HG03066 (cell line): ENCODE measurements at regions not wholly inside any gene's neighbourhood (a gene's known extent, or its start where the extent isn't known, plus 50 kb on each side); places are given as distances from the start of the nearest gene placed in this dataset.

Experiments
- ATAC-seq: cut with Tn5 transposase; IDR thresholded peaks from one replicate; pipeline ENCODE4 v1.9.1; 2021; ENCODE audit warnings: low read depth; ENCODE audit not compliant: unreplicated experiment

- no peak for ATAC-seq
Measured at GRCh38 chr7:142348100-142348499, 90.2 kb upstream of the PRSS58 start.

- ATAC-seq = no peak
Measured at GRCh38 chr7:142347091-142347490, 89.2 kb upstream of the PRSS58 start.

GRCh38 chr7:142345811-142346210 is 88.0 kb upstream of the PRSS58 start:
- ATAC-seq = no peak

GRCh38 chr7:142338633-142339501 is 81.0 kb upstream of the PRSS58 start:
- ATAC-seq = no peak

GRCh38 chr7:142337054-142338001 is 79.5 kb upstream of the PRSS58 start:
- ATAC-seq = no peak

GRCh38 chr7:142334806-142335205 is 76.9 kb upstream of the PRSS58 start:
- no peak for ATAC-seq

GRCh38 chr7:142334236-142334635 is 76.4 kb upstream of the PRSS58 start:
- ATAC-seq = no peak

- no peak for ATAC-seq
Measured at GRCh38 chr7:142332421-142332820, 74.6 kb upstream of the PRSS58 start.

- no peak for ATAC-seq
Measured at GRCh38 chr7:142331941-142332340, 74.1 kb upstream of the PRSS58 start.

GRCh38 chr7:142329062-142329790 is 71.4 kb upstream of the PRSS58 start:
- ATAC-seq = no peak

- no peak for ATAC-seq
Measured at GRCh38 chr7:142328551-142328950, 70.7 kb upstream of the PRSS58 start.

GRCh38 chr7:142327628-142328405 is 70.0 kb upstream of the PRSS58 start:
- no peak for ATAC-seq

GRCh38 chr7:142323706-142324105 is 65.8 kb upstream of the PRSS58 start:
- ATAC-seq = no peak

- ATAC-seq = no peak
Measured at GRCh38 chr7:142321391-142321790, 63.5 kb upstream of the PRSS58 start.

- ATAC-seq = no peak
Measured at GRCh38 chr7:142320883-142321282, 63.0 kb upstream of the PRSS58 start.

- ATAC-seq = no peak
Measured at GRCh38 chr7:142319970-142320369, 62.1 kb upstream of the PRSS58 start.

GRCh38 chr7:142314281-142314680 is 56.4 kb upstream of the PRSS58 start:
- ATAC-seq = no peak

GRCh38 chr7:142313528-142313927 is 55.7 kb upstream of the PRSS58 start:
- ATAC-seq = no peak

- no peak for ATAC-seq
Measured at GRCh38 chr7:142311876-142312275, 54.0 kb upstream of the PRSS58 start.

GRCh38 chr7:142308918-142309317 is 51.1 kb upstream of the PRSS58 start:
- no peak for ATAC-seq
